Liver (tissue), 8 donors: ENCODE measurements at regions not wholly inside any gene's neighbourhood (a gene's known extent, or its start where the extent isn't known, plus 50 kb on each side); places are given as distances from the start of the nearest gene placed in this dataset.

ENCODE experiments used
- DNase-seq: peaks from one replicate; pipeline ENCODE4 v3.0.0-alpha.2; 2017; ENCODE audit warnings: low spot score
- H3K27ac ChIP-seq, 2 donors: one replicate each; pipeline ENCODE4 v1.7.0; 2013; ENCODE audit warnings: inconsistent platforms in 2 of 2, low read length in 2 of 2, control low read depth in 1 of 2, low read depth in 1 of 2, mild to moderate bottlenecking in 1 of 2
- H3K27me3 ChIP-seq, 4 donors: one replicate each; pipeline versions ENCODE4 v1.6.1 to v1.7.0; 2013; ENCODE audit warnings: low read length in 3 of 4, inconsistent platforms in 1 of 4, mild to moderate bottlenecking in 1 of 4, moderate library complexity in 1 of 4; ENCODE audit not compliant: control insufficient read depth in 4 of 4, insufficient read depth in 4 of 4
- H3K36me3 ChIP-seq, 4 donors: one replicate each; pipeline versions ENCODE4 v1.6.1 to v1.7.0; 2013; ENCODE audit warnings: low read length in 3 of 4, mild to moderate bottlenecking in 3 of 4, low read depth in 1 of 4, moderate library complexity in 1 of 4; ENCODE audit not compliant: control insufficient read depth in 4 of 4, insufficient read depth in 3 of 4
- H3K4me1 ChIP-seq, 4 donors: one replicate each; pipeline versions ENCODE4 v1.6.1 to v1.7.0; 2013; ENCODE audit warnings: low read length in 3 of 4, mild to moderate bottlenecking in 3 of 4, moderate library complexity in 1 of 4; ENCODE audit not compliant: control insufficient read depth in 4 of 4, insufficient read depth in 4 of 4
- H3K4me3 ChIP-seq, 3 donors: one replicate each; pipeline versions ENCODE4 v1.6.1 to v1.7.0; 2013; ENCODE audit warnings: low read length in 3 of 3, control low read depth in 1 of 3, low read depth in 1 of 3, mild to moderate bottlenecking in 1 of 3
- H3K9ac ChIP-seq, 2 donors: one replicate each; pipeline ENCODE4 v1.7.0; 2013; ENCODE audit warnings: low read length in 2 of 2, mild to moderate bottlenecking in 2 of 2, moderate library complexity in 2 of 2, control low read depth in 1 of 2, low read depth in 1 of 2
- H3K9me3 ChIP-seq, 4 donors: one replicate each; pipeline versions ENCODE4 v1.6.1 to v1.7.0; 2013; ENCODE audit warnings: low read length in 3 of 4; ENCODE audit not compliant: control insufficient read depth in 4 of 4
- EGR1 ChIP-seq, 2 donors: IDR thresholded peaks; 2 replicates each; pipeline ENCODE4 v1.6.1; 2016 to 2018; ENCODE audit warnings: antibody characterized with exemption in 2 of 2, low read depth in 2 of 2
- FOXA1 ChIP-seq: IDR thresholded peaks from 2 replicates; pipeline ENCODE4 v1.6.1; 2016; ENCODE audit warnings: antibody characterized with exemption
- FOXA2 ChIP-seq: IDR thresholded peaks from 2 replicates; pipeline ENCODE4 v1.6.1; 2016; ENCODE audit warnings: antibody characterized with exemption
- GABPA ChIP-seq, 2 donors: IDR thresholded peaks in 1 of 2; conservative IDR thresholded peaks in 1 of 2; 2 replicates each; pipeline ENCODE4 v1.6.1; 2016; ENCODE audit warnings: antibody characterized with exemption in 2 of 2, mild to moderate bottlenecking in 1 of 2, moderate library complexity in 1 of 2
- HNF4A ChIP-seq, 2 donors: conservative IDR thresholded peaks; 2 replicates each; pipeline ENCODE4 v1.6.1; 2016; ENCODE audit warnings: antibody characterized with exemption in 2 of 2, mild to moderate bottlenecking in 2 of 2
- HNF4G ChIP-seq: IDR thresholded peaks from 2 replicates; pipeline ENCODE4 v1.6.1; 2016; ENCODE audit warnings: antibody characterized with exemption
- JUND ChIP-seq, 2 donors: IDR thresholded peaks; 2 replicates each; pipeline ENCODE4 v1.6.1; 2016; ENCODE audit warnings: antibody characterized with exemption in 2 of 2
- NR2F2 ChIP-seq: IDR thresholded peaks from 2 replicates; pipeline ENCODE4 v1.6.1; 2016; ENCODE audit warnings: antibody characterized with exemption
- RAD21 ChIP-seq, 2 donors: IDR thresholded peaks; 2 replicates each; pipeline ENCODE4 v1.6.1; 2016; ENCODE audit warnings: antibody characterized with exemption in 2 of 2, mild to moderate bottlenecking in 2 of 2
- RXRA ChIP-seq, 2 donors: IDR thresholded peaks; 2 replicates each; pipeline ENCODE4 v1.6.1; 2017 to 2018; ENCODE audit warnings: antibody characterized with exemption in 2 of 2, mild to moderate bottlenecking in 1 of 2
- SP1 ChIP-seq: IDR thresholded peaks from 2 replicates; pipeline ENCODE4 v1.6.1; 2018; ENCODE audit warnings: antibody characterized with exemption, mild to moderate bottlenecking
- TAF1 ChIP-seq: conservative IDR thresholded peaks from 2 replicates; pipeline ENCODE4 v1.6.1; 2016; ENCODE audit warnings: antibody characterized with exemption, mild to moderate bottlenecking
- YY1 ChIP-seq: IDR thresholded peaks from 2 replicates; pipeline ENCODE4 v1.6.1; 2016; ENCODE audit warnings: antibody characterized with exemption, mild to moderate bottlenecking
- WGBS: extraction: QIAGEN DNeasy Blood & Tissue Kit; methylation state at CpG from one replicate; pipeline ENCODE4 v1.1.7; 2013; 5-methylcytosine and 5-hydroxymethylcytosine counted together
- TF ChIP-seq, protein P1 (sequence below): IDR thresholded peaks from 2 replicates; pipeline ENCODE4 v1.6.1; 2016; ENCODE audit warnings: antibody characterized with exemption
- TF ChIP-seq, protein P2 (sequence below): IDR thresholded peaks from 2 replicates; pipeline ENCODE4 v1.6.1; 2016; ENCODE audit warnings: antibody characterized with exemption, mild to moderate bottlenecking
- TF ChIP-seq, protein P3 (sequence below): fragments of 150-350 bp; IDR thresholded peaks from 2 replicates; pipeline ENCODE4 v1.5.1; 2017; ENCODE audit warnings: improper control_type of control experiment, low read depth, low read length; ENCODE audit not compliant: missing input control
- TF ChIP-seq, protein P4 (sequence below): IDR thresholded peaks from 2 replicates; pipeline ENCODE4 v1.6.1; 2016; ENCODE audit warnings: antibody characterized with exemption
- TF ChIP-seq, protein P5 (sequence below): IDR thresholded peaks from 2 replicates; pipeline ENCODE4 v1.6.1; 2016; ENCODE audit warnings: antibody characterized with exemption
- donor health status: healthy.
- donor health status: healthy.
- donor health status: healthy.
- donor health status: healthy.
- donor health status: healthy.

DNA sequence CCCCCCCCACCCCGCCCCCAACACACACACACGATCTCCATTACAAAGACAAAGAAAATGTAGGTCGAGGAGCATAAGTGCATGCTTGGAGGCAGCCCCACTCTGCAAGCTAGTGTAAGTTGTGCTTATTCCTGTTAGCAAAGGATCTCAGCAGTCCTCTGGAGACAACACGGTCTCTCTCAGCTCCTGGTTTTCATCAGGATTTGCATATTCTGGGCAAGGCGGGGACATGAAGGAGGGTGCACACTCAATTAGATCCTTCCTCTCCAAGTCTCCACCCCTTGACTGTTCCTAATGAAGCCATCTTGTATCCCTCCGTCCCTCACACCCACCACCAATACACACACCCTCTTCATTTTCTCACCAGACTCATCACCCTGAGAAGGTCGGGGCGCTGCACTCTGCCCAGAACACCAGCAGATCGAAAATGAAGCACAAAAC lies 63.8 kb downstream of the MRPL46 start:
- Histone ChIP-seq H3K4me3 (no peak overlapping the region), H3K4me1 (no peaks in the 10 kb centered on the region), H3K9me3 (peaks cover 0 to 5% (median 2%) of the 10 kb centered on the region in 4 donors), H3K36me3 (no peaks in the 10 kb centered on the region), H3K27ac (no peak overlapping the region), H3K27me3 (no peaks in the 10 kb centered on the region), H3K9ac (no peak overlapping the region)
- DNase-seq = no peak
- TF ChIP-seq HNF4G (no peak), TAF1 (no peak), JUND (IDR thresholded peaks at IDR 0.05) (no peak), NR2F2 (no peak), FOXA1 (no peak), GABPA (IDR thresholded peaks at IDR 0.05 in 1 of 2, conservative IDR thresholded peaks at IDR 0.05 in 1 of 2) (no peak), SP1 (no peak), EGR1 (IDR thresholded peaks at IDR 0.05; ENCODE audit: low read depth in 2 of 2) (no peak), HNF4A (conservative IDR thresholded peaks at IDR 0.05) (no peak), FOXA2 (no peak), RAD21 (IDR thresholded peaks at IDR 0.05) (no peak), RXRA (IDR thresholded peaks at IDR 0.05) (no peak), YY1 (no peak)
- TF ChIP-seq, protein P1, sequence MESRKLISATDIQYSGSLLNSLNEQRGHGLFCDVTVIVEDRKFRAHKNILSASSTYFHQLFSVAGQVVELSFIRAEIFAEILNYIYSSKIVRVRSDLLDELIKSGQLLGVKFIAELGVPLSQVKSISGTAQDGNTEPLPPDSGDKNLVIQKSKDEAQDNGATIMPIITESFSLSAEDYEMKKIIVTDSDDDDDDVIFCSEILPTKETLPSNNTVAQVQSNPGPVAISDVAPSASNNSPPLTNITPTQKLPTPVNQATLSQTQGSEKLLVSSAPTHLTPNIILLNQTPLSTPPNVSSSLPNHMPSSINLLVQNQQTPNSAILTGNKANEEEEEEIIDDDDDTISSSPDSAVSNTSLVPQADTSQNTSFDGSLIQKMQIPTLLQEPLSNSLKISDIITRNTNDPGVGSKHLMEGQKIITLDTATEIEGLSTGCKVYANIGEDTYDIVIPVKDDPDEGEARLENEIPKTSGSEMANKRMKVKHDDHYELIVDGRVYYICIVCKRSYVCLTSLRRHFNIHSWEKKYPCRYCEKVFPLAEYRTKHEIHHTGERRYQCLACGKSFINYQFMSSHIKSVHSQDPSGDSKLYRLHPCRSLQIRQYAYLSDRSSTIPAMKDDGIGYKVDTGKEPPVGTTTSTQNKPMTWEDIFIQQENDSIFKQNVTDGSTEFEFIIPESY = no peak
- TF ChIP-seq, protein P2, sequence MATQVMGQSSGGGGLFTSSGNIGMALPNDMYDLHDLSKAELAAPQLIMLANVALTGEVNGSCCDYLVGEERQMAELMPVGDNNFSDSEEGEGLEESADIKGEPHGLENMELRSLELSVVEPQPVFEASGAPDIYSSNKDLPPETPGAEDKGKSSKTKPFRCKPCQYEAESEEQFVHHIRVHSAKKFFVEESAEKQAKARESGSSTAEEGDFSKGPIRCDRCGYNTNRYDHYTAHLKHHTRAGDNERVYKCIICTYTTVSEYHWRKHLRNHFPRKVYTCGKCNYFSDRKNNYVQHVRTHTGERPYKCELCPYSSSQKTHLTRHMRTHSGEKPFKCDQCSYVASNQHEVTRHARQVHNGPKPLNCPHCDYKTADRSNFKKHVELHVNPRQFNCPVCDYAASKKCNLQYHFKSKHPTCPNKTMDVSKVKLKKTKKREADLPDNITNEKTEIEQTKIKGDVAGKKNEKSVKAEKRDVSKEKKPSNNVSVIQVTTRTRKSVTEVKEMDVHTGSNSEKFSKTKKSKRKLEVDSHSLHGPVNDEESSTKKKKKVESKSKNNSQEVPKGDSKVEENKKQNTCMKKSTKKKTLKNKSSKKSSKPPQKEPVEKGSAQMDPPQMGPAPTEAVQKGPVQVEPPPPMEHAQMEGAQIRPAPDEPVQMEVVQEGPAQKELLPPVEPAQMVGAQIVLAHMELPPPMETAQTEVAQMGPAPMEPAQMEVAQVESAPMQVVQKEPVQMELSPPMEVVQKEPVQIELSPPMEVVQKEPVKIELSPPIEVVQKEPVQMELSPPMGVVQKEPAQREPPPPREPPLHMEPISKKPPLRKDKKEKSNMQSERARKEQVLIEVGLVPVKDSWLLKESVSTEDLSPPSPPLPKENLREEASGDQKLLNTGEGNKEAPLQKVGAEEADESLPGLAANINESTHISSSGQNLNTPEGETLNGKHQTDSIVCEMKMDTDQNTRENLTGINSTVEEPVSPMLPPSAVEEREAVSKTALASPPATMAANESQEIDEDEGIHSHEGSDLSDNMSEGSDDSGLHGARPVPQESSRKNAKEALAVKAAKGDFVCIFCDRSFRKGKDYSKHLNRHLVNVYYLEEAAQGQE = no peak
- TF ChIP-seq, protein P3, sequence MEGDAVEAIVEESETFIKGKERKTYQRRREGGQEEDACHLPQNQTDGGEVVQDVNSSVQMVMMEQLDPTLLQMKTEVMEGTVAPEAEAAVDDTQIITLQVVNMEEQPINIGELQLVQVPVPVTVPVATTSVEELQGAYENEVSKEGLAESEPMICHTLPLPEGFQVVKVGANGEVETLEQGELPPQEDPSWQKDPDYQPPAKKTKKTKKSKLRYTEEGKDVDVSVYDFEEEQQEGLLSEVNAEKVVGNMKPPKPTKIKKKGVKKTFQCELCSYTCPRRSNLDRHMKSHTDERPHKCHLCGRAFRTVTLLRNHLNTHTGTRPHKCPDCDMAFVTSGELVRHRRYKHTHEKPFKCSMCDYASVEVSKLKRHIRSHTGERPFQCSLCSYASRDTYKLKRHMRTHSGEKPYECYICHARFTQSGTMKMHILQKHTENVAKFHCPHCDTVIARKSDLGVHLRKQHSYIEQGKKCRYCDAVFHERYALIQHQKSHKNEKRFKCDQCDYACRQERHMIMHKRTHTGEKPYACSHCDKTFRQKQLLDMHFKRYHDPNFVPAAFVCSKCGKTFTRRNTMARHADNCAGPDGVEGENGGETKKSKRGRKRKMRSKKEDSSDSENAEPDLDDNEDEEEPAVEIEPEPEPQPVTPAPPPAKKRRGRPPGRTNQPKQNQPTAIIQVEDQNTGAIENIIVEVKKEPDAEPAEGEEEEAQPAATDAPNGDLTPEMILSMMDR = no peak
- TF ChIP-seq, protein P4, sequence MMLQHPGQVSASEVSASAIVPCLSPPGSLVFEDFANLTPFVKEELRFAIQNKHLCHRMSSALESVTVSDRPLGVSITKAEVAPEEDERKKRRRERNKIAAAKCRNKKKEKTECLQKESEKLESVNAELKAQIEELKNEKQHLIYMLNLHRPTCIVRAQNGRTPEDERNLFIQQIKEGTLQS = no peak
- TF ChIP-seq, protein P5, sequence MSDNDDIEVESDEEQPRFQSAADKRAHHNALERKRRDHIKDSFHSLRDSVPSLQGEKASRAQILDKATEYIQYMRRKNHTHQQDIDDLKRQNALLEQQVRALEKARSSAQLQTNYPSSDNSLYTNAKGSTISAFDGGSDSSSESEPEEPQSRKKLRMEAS = no peak
- WGBS = 56% methylated on average over 9 of the region's 9 CpGs
